Smooth muscle cell (in vitro differentiated cells): ENCODE measurements at regions not wholly inside any gene's neighbourhood (a gene's known extent, or its start where the extent isn't known, plus 50 kb on each side); places are given as distances from the start of the nearest gene placed in this dataset.
A peak's percentile ranks its signal among the peaks of the same experiment; 100 is the strongest.

ENCODE experiments used
- DNase-seq: peaks from one replicate; lab custom pipeline; 2025; ENCODE audit not compliant: unreplicated experiment; lab: John Stamatoyannopoulos, UW
- H2AFZ ChIP-seq: fragments of 200-600 bp; sonication (generic); 2 replicates; pipeline ENCODE4 v1.6.0; 2016; ENCODE audit warnings: antibody characterized with exemption, low read depth, mild to moderate bottlenecking
- H3F3A ChIP-seq: fragments of 200-600 bp; sonication (generic); 2 replicates; pipeline ENCODE4 v1.6.0; 2017; ENCODE audit warnings: antibody characterized with exemption, low read depth
- H3K27ac ChIP-seq: fragments of 200-600 bp; sonication (generic); 2 replicates; pipeline ENCODE4 v1.5.1; 2016; ENCODE audit warnings: low read depth, mild to moderate bottlenecking
- H3K27me3 ChIP-seq: fragments of 200-600 bp; sonication (generic); 2 replicates; pipeline ENCODE4 v1.6.1; 2016; ENCODE audit warnings: low read depth, mild to moderate bottlenecking
- H3K36me3 ChIP-seq: fragments of 200-600 bp; sonication (generic); 2 replicates; pipeline ENCODE4 v1.5.1; 2016; ENCODE audit warnings: low read depth
- H3K4me1 ChIP-seq: fragments of 200-600 bp; sonication (generic); 2 replicates; pipeline ENCODE4 v1.5.1; 2016; ENCODE audit warnings: low read depth
- H3K4me2 ChIP-seq: fragments of 200-600 bp; sonication (generic); 2 replicates; pipeline ENCODE4 v1.6.0; 2016; ENCODE audit warnings: mild to moderate bottlenecking
- H3K4me3 ChIP-seq: fragments of 200-600 bp; sonication (generic); 2 replicates; pipeline ENCODE4 v1.5.1; 2016; ENCODE audit warnings: mild to moderate bottlenecking
- H3K79me2 ChIP-seq: fragments of 200-600 bp; sonication (generic); 2 replicates; pipeline ENCODE4 v1.6.0; 2016; ENCODE audit warnings: low read depth, mild to moderate bottlenecking
- H3K9ac ChIP-seq: fragments of 200-600 bp; sonication (generic); 2 replicates; pipeline ENCODE4 v1.6.0; 2016; ENCODE audit warnings: low read depth
- H3K9me3 ChIP-seq: fragments of 200-600 bp; sonication (generic); replicated peaks from 2 replicates; pipeline ENCODE4 v1.5.1; 2016; ENCODE audit warnings: low read depth
- H4K20me1 ChIP-seq: fragments of 200-600 bp; sonication (generic); 2 replicates; pipeline ENCODE4 v1.6.0; 2016; ENCODE audit warnings: low read depth
- CTCF ChIP-seq: fragments of 200-600 bp; sonication (generic); IDR thresholded peaks from 2 replicates; pipeline ENCODE4 v1.5.1; 2017; ENCODE audit warnings: borderline replicate concordance, mild to moderate bottlenecking, antibody characterized with exemption; ENCODE audit not compliant: insufficient read depth, poor library complexity, severe bottlenecking
- WGBS: methylation state at CpG from one replicate; pipeline ENCODE4 v1.1.7; 2016; ENCODE audit warnings: low lambda C conversion rate; 5-methylcytosine and 5-hydroxymethylcytosine counted together

DNA sequence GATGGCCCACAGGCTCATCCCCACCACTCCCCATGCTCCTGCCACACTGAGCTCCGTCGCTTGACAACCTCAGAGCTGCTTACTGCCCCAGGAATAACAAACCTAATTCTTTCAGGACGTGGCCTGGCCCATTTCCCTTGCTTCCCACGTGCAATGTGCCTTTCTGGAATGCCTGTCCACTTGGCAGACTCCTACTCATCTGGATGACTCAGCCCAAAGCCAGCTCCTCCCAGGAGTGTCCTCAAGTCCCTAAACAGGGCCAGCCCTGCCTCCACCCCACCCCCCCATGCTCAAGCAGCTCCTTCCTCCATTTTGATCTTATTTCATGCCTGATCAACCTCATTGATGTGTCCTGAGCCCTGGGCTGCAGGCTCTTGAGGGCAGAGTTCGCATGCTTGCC, 164.9 kb upstream of the RNF32 start:
- no peaks in the 10 kb centered on the region for H3K36me3 ChIP-seq
- 35% methylated on average over 5 of the region's 5 CpGs for WGBS
- H3F3A ChIP-seq, result peaks cover 7% of the 10 kb centered on the region
- no peak overlapping the region for H3K27ac ChIP-seq
- peaks cover 5% of the 10 kb centered on the region for H3K4me1 ChIP-seq
- DNase-seq, result no peak
- no peak overlapping the region for H2AFZ ChIP-seq
- H3K9ac ChIP-seq, result no peak overlapping the region
- H3K27me3 ChIP-seq, result peaks cover 9% of the 10 kb centered on the region
- H3K9me3 ChIP-seq, result no peaks in the 10 kb centered on the region
- H3K79me2 ChIP-seq, result no peaks in the 10 kb centered on the region
- TF ChIP-seq CTCF, result no peak
- H4K20me1 ChIP-seq, result no peaks in the 10 kb centered on the region
- H3K4me3 ChIP-seq, result no peak overlapping the region
- peak overlapping the region; percentile 33 for H3K4me2 ChIP-seq

- Histone ChIP-seq H4K20me1 (no peaks in the 10 kb centered on the region), H3K9ac (no peak overlapping the region)
- WGBS, result 74% methylated on average over 6 of the region's 6 CpGs
Observed at GRCh38 chr7:156475179-156475578, 165.4 kb upstream of the RNF32 start.

DNA sequence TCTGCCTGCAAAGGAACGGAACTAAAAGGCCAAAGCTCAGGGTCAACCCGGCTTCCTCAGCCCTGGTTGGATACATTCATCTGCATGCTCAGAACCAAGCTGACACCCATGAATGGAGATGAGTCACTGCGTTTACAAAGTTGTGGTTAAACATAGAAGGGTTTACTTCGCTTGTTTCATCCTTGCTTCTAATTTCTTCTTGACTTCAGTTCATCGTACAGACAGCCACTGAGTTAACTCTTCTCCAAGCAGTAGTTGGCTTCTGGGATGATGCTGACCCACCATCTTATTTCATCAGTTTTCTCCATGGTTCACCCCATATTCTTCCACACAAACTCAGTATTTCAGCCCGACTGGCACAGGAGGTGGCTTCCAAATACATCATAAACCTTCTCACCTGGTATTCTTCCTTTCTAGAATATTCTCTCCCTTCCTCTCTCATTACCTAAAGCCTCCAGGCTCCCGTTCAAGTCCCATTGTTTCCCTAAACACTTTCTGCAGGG, 166.3 kb upstream of the RNF32 start:
- Histone ChIP-seq H2AFZ (no peak overlapping the region), H3F3A (peaks cover 7% of the 10 kb centered on the region), H3K4me1 (peaks cover 5% of the 10 kb centered on the region), H3K79me2 (no peaks in the 10 kb centered on the region), H3K27me3 (peaks cover 1% of the 10 kb centered on the region), H3K36me3 (no peaks in the 10 kb centered on the region), H3K4me2 (peak overlapping the region; percentile 47), H3K27ac (peak overlapping the region; percentile 12), H4K20me1 (no peaks in the 10 kb centered on the region), H3K4me3 (no peak overlapping the region), H3K9me3 (no peaks in the 10 kb centered on the region), H3K9ac (no peak overlapping the region)
- no peak for DNase-seq
- WGBS, result 36% methylated on average over 7 of the region's 7 CpGs
- TF ChIP-seq CTCF, result no peak

More at GRCh38 chr7:156475179-156475578, 165.4 kb upstream of the RNF32 start:
- Histone ChIP-seq H3K79me2 (no peaks in the 10 kb centered on the region), H3K4me1 (peaks cover 5% of the 10 kb centered on the region), H3K36me3 (no peaks in the 10 kb centered on the region), H3K9me3 (no peaks in the 10 kb centered on the region), H3K4me3 (no peak overlapping the region), H3K27me3 (peaks cover 9% of the 10 kb centered on the region), H3K27ac (no peak overlapping the region), H3K4me2 (no peak overlapping the region), H3F3A (peaks cover 7% of the 10 kb centered on the region), H2AFZ (no peak overlapping the region)
- no peak for DNase-seq
- no peak for TF ChIP-seq CTCF
